ENCODE measurements at regions not wholly inside any gene's neighbourhood (a gene's known extent, or its start where the extent isn't known, plus 50 kb on each side); places are given as distances from the start of the nearest gene placed in this dataset.

GRCh38 chr9:80595192-80595591, 1023.4 kb downstream of the TLE4 start:
- TF ChIP-seq CTCF (IDR thresholded peaks at IDR 0.05) (peak; percentile 28), EZH2 (IDR thresholded peaks at IDR 0.05) (no peak)

Data from neural progenitor cell (in vitro differentiated cells).